Osteocyte (in vitro differentiated cells): ENCODE measurements at regions not wholly inside any gene's neighbourhood (a gene's known extent, or its start where the extent isn't known, plus 50 kb on each side); places are given as distances from the start of the nearest gene placed in this dataset.

Experiments
- DNase-seq: peaks from one replicate; pipeline ENCODE4 v3.0.0; 2021; ENCODE audit warnings: mixed read lengths; ENCODE audit not compliant: unreplicated experiment; ENCODE audit errors: extremely low spot score
- H3K27ac Mint-ChIP-seq: one replicate; pipeline ENCODE4 v1.8.0; 2021; ENCODE audit warnings: mild to moderate bottlenecking, mixed read lengths; ENCODE audit not compliant: unreplicated experiment
- H3K27me3 Mint-ChIP-seq: one replicate; pipeline ENCODE4 v1.8.0; 2021; ENCODE audit warnings: mixed read lengths; ENCODE audit not compliant: unreplicated experiment
- H3K36me3 Mint-ChIP-seq: one replicate; pipeline ENCODE4 v1.8.0; 2021; ENCODE audit warnings: mixed read lengths; ENCODE audit not compliant: unreplicated experiment
- H3K4me1 Mint-ChIP-seq: one replicate; pipeline ENCODE4 v1.8.0; 2021; ENCODE audit warnings: mixed read lengths; ENCODE audit not compliant: unreplicated experiment
- H3K4me3 Mint-ChIP-seq: one replicate; pipeline ENCODE4 v1.8.0; 2021; ENCODE audit warnings: mild to moderate bottlenecking, moderate library complexity, mixed read lengths; ENCODE audit not compliant: unreplicated experiment
- H3K9me3 Mint-ChIP-seq: one replicate; pipeline ENCODE4 v1.8.0; 2021; ENCODE audit warnings: mixed read lengths; ENCODE audit not compliant: unreplicated experiment
- CTCF ChIP-seq: fragments of 200-600 bp; sonication (generic); IDR thresholded peaks from 2 replicates; pipeline ENCODE4 v1.5.0; 2021; ENCODE audit warnings: antibody characterized with exemption, mild to moderate bottlenecking, moderate library complexity

- H3K9me3 Mint-ChIP-seq: no peaks in the 10 kb centered on the region
- no peak for TF ChIP-seq CTCF
- H3K36me3 Mint-ChIP-seq: no peaks in the 10 kb centered on the region
- H3K4me1 Mint-ChIP-seq: peaks cover 9% of the 10 kb centered on the region
- DNase-seq: no peak
- no peaks in the 10 kb centered on the region for H3K27me3 Mint-ChIP-seq
- no peak overlapping the region for H3K4me3 Mint-ChIP-seq
- no peak overlapping the region for H3K27ac Mint-ChIP-seq
These were observed 398.4 kb downstream of the NUAK1 start for GRCh38 chr12:105740369-105740768.

DNA sequence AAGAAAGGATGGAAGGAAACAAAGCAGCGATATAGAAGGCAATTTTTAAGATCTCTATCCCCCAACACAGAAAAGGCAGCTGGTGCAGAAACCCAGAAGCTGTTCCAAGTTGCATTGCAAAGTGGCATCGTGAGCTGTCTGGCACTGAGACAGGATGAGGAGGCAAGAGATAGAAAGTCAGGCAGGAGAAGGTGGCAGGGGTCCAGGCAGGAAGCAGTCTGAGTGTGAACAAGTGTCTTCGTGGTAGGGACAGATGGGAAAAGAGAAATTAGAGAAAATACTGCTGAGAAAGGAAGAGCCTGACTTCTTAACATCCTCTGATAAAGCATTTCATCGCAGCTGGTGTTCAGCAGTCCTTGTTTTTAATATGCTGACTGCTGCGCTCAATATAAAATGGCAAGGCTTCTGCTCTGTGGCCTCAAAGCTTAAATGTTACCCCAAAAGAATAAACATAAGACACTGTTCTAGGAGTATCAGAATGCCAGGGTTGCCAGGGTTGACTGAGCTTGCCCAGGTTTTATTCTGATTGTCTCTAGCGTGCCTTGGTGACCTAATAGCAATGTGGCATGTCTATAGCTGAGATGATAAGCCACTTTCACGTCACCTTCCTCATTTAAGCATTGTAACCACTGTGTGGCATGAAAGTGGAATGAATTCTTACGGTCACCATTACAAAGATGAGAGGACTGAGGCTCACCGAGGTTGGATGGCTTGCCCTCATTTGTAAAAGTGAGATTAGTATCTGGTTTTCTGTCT lies 397.6 kb downstream of the NUAK1 start:
- no peak for DNase-seq
- no peak for TF ChIP-seq CTCF
- Mint-ChIP-seq H3K27me3 (no peaks in the 10 kb centered on the region), H3K9me3 (no peaks in the 10 kb centered on the region), H3K4me1 (peaks cover 8% of the 10 kb centered on the region), H3K4me3 (no peak overlapping the region), H3K36me3 (no peaks in the 10 kb centered on the region), H3K27ac (peak overlapping the region; percentile 52)

GRCh38 chr12:105741786-105742566 lies 396.8 kb downstream of the NUAK1 start:
- H3K27me3 Mint-ChIP-seq: no peaks in the 10 kb centered on the region
- no peak overlapping the region for H3K4me3 Mint-ChIP-seq
- peaks cover 8% of the 10 kb centered on the region for H3K4me1 Mint-ChIP-seq
- DNase-seq: no peak
- no peak for TF ChIP-seq CTCF
- H3K27ac Mint-ChIP-seq: peak overlapping the region; percentile 52
- no peaks in the 10 kb centered on the region for H3K9me3 Mint-ChIP-seq
- no peaks in the 10 kb centered on the region for H3K36me3 Mint-ChIP-seq

- no peak overlapping the region for H3K4me3 Mint-ChIP-seq
- no peak for DNase-seq
- no peak for TF ChIP-seq CTCF
- H3K9me3 Mint-ChIP-seq: no peaks in the 10 kb centered on the region
- no peak overlapping the region for H3K27ac Mint-ChIP-seq
- no peaks in the 10 kb centered on the region for H3K27me3 Mint-ChIP-seq
- peaks cover 8% of the 10 kb centered on the region for H3K4me1 Mint-ChIP-seq
- no peaks in the 10 kb centered on the region for H3K36me3 Mint-ChIP-seq
These were observed 396.2 kb downstream of the NUAK1 start for GRCh38 chr12:105742567-105742874.

- TF ChIP-seq CTCF: no peak
- no peak overlapping the region for H3K4me3 Mint-ChIP-seq
- H3K27ac Mint-ChIP-seq: no peak overlapping the region
- no peaks in the 10 kb centered on the region for H3K9me3 Mint-ChIP-seq
- no peaks in the 10 kb centered on the region for H3K27me3 Mint-ChIP-seq
- no peaks in the 10 kb centered on the region for H3K36me3 Mint-ChIP-seq
- H3K4me1 Mint-ChIP-seq: peaks cover 15% of the 10 kb centered on the region
- DNase-seq: no peak
These were observed 394.2 kb downstream of the NUAK1 start for GRCh38 chr12:105744371-105745058.
